ENCODE measurements at regions not wholly inside any gene's neighbourhood (a gene's known extent, or its start where the extent isn't known, plus 50 kb on each side); places are given as distances from the start of the nearest gene placed in this dataset.

DNA sequence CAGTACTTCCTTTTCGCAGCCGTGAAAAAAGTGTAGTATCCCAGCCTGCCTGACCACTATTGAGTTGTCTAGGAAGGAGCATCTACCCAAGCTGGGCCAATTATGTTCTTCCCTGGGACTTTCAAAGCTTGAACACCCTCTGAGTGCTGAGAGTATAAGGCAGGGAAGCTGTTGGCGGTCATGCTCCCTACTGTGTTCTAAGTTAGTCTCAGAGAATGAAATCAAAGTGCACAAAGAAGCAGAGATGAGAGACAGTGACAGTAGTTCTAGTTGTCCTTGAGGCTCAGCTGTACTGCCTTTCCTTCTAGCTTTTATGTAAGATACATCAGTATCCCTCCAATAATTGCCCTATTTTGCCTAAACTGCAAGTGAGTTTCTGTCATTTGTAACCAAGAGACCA lies 427.1 kb upstream of the SEL1L start:
- TF ChIP-seq CTCF (IDR thresholded peaks at IDR 0.05) (no peak), CBFB (CRISPR knock-in tag; IDR thresholded peaks at IDR 0.05; ENCODE audit: low read depth) (no peak), ZNF423 (CRISPR knock-in tag; IDR thresholded peaks at IDR 0.05) (no peak), ZNF317 (CRISPR knock-in tag; IDR thresholded peaks at IDR 0.05; ENCODE audit: borderline replicate concordance, low read depth) (no peak), TEAD4 (CRISPR knock-in tag; IDR thresholded peaks at IDR 0.05) (no peak), ATF3 (CRISPR knock-in tag; conservative IDR thresholded peaks at IDR 0.05) (no peak), CREM (CRISPR knock-in tag; IDR thresholded peaks at IDR 0.05) (no peak), ATF1 (CRISPR knock-in tag; IDR thresholded peaks at IDR 0.05) (no peak)
- TF ChIP-seq, protein P1, sequence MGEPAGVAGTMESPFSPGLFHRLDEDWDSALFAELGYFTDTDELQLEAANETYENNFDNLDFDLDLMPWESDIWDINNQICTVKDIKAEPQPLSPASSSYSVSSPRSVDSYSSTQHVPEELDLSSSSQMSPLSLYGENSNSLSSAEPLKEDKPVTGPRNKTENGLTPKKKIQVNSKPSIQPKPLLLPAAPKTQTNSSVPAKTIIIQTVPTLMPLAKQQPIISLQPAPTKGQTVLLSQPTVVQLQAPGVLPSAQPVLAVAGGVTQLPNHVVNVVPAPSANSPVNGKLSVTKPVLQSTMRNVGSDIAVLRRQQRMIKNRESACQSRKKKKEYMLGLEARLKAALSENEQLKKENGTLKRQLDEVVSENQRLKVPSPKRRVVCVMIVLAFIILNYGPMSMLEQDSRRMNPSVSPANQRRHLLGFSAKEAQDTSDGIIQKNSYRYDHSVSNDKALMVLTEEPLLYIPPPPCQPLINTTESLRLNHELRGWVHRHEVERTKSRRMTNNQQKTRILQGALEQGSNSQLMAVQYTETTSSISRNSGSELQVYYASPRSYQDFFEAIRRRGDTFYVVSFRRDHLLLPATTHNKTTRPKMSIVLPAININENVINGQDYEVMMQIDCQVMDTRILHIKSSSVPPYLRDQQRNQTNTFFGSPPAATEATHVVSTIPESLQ (CRISPR knock-in tag; IDR thresholded peaks at IDR 0.05) = no peak
- TF ChIP-seq, protein P2, sequence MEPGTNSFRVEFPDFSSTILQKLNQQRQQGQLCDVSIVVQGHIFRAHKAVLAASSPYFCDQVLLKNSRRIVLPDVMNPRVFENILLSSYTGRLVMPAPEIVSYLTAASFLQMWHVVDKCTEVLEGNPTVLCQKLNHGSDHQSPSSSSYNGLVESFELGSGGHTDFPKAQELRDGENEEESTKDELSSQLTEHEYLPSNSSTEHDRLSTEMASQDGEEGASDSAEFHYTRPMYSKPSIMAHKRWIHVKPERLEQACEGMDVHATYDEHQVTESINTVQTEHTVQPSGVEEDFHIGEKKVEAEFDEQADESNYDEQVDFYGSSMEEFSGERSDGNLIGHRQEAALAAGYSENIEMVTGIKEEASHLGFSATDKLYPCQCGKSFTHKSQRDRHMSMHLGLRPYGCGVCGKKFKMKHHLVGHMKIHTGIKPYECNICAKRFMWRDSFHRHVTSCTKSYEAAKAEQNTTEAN (CRISPR knock-in tag; IDR thresholded peaks at IDR 0.05) = no peak

All from WTC11 (cell line).